ENCODE measurements at regions not wholly inside any gene's neighbourhood (a gene's known extent, or its start where the extent isn't known, plus 50 kb on each side); places are given as distances from the start of the nearest gene placed in this dataset.
"Not testable (repeated sequence)": the region's sequence is repeated elsewhere in the genome, so short reads cannot be mapped to it uniquely, and the experiment has no call there.

- no peak overlapping the region for H3K27ac Mint-ChIP-seq
Measured at GRCh38 chr10:16020836-16021235, 160.5 kb upstream of the MINDY3 start.

GRCh38 chr10:16026832-16027231, 166.5 kb upstream of the MINDY3 start:
- not testable (repeated sequence) for H3K4me3 Mint-ChIP-seq, H3K27me3 Mint-ChIP-seq

More at GRCh38 chr10:16020836-16021235, 160.5 kb upstream of the MINDY3 start:
- Mint-ChIP-seq H3K4me1 (ENCODE audit: low read depth) (no peaks in the 10 kb centered on the region), H3K36me3 (ENCODE audit: low read depth) (no peaks in the 10 kb centered on the region), H3K9me3 (peaks cover 46% of the 10 kb centered on the region), H3K4me3 (no peak overlapping the region), H3K27me3 (no peaks in the 10 kb centered on the region)
- intact Hi-C loops (cut with micrococcal nuclease): no loop called here

GRCh38 chr10:16030562-16030961, 170.3 kb upstream of the MINDY3 start:
- Mint-ChIP-seq H3K9me3 (peaks cover 81% of the 10 kb centered on the region), H3K27ac (no peak overlapping the region), H3K4me1 (ENCODE audit: low read depth) (no peaks in the 10 kb centered on the region), H3K27me3 (no peaks in the 10 kb centered on the region), H3K4me3 (no peak overlapping the region), H3K36me3 (ENCODE audit: low read depth) (no peaks in the 10 kb centered on the region)
- intact Hi-C loops (cut with micrococcal nuclease): no loop called here

More at GRCh38 chr10:16026832-16027231, 166.5 kb upstream of the MINDY3 start:
- H3K9me3 Mint-ChIP-seq: peaks cover 70% of the 10 kb centered on the region
- H3K27ac Mint-ChIP-seq; H3K36me3 Mint-ChIP-seq (ENCODE audit: low read depth); intact Hi-C loops (cut with micrococcal nuclease); H3K4me1 Mint-ChIP-seq (ENCODE audit: low read depth): not testable (repeated sequence)

- H3K27me3 Mint-ChIP-seq: no peaks in the 10 kb centered on the region
Measured at GRCh38 chr10:16049050-16049449, 188.7 kb upstream of the MINDY3 start.

GRCh38 chr10:16049782-16050181, 189.5 kb upstream of the MINDY3 start:
- Mint-ChIP-seq H3K4me3 (no peak overlapping the region), H3K27ac (no peak overlapping the region), H3K27me3 (no peaks in the 10 kb centered on the region), H3K9me3 (peaks cover 2% of the 10 kb centered on the region), H3K36me3 (ENCODE audit: low read depth) (no peaks in the 10 kb centered on the region), H3K4me1 (ENCODE audit: low read depth) (no peaks in the 10 kb centered on the region)
- intact Hi-C loops (cut with micrococcal nuclease): no loop called here

More at GRCh38 chr10:16049050-16049449, 188.7 kb upstream of the MINDY3 start:
- Mint-ChIP-seq H3K4me1 (ENCODE audit: low read depth) (no peaks in the 10 kb centered on the region), H3K9me3 (no peaks in the 10 kb centered on the region), H3K27ac (no peak overlapping the region), H3K36me3 (ENCODE audit: low read depth) (no peaks in the 10 kb centered on the region), H3K4me3 (no peak overlapping the region)
- intact Hi-C loops (cut with micrococcal nuclease): no loop called here

- intact Hi-C loops (cut with micrococcal nuclease): no loop called here
- no peak overlapping the region for H3K4me3 Mint-ChIP-seq
- peaks cover 9% of the 10 kb centered on the region for H3K9me3 Mint-ChIP-seq
- no peaks in the 10 kb centered on the region for H3K27me3 Mint-ChIP-seq
- H3K4me1 Mint-ChIP-seq (ENCODE audit: low read depth): no peaks in the 10 kb centered on the region
- no peaks in the 10 kb centered on the region for H3K36me3 Mint-ChIP-seq (ENCODE audit: low read depth)
- H3K27ac Mint-ChIP-seq: no peak overlapping the region
Measured at GRCh38 chr10:16063350-16063749, 203.0 kb upstream of the MINDY3 start.

GRCh38 chr10:16083551-16083950, 223.2 kb upstream of the MINDY3 start:
- H3K4me1 Mint-ChIP-seq (ENCODE audit: low read depth); H3K27ac Mint-ChIP-seq; H3K27me3 Mint-ChIP-seq; H3K36me3 Mint-ChIP-seq (ENCODE audit: low read depth); H3K4me3 Mint-ChIP-seq; intact Hi-C loops (cut with micrococcal nuclease): not testable (repeated sequence)
- H3K9me3 Mint-ChIP-seq: peaks cover 34% of the 10 kb centered on the region

- peaks cover 9% of the 10 kb centered on the region for H3K9me3 Mint-ChIP-seq
- H3K36me3 Mint-ChIP-seq (ENCODE audit: low read depth): no peaks in the 10 kb centered on the region
- intact Hi-C loops (cut with micrococcal nuclease): no loop called here
- H3K4me3 Mint-ChIP-seq: no peak overlapping the region
- no peaks in the 10 kb centered on the region for H3K27me3 Mint-ChIP-seq
- no peaks in the 10 kb centered on the region for H3K4me1 Mint-ChIP-seq (ENCODE audit: low read depth)
- no peak overlapping the region for H3K27ac Mint-ChIP-seq
Measured at GRCh38 chr10:16105082-16105481, 244.8 kb upstream of the MINDY3 start.

- intact Hi-C loops (cut with micrococcal nuclease): loop anchor here (5.0 kb wide), 1 partner anchor 661 kb away; no protein-coding TSS in a partner anchor
- Mint-ChIP-seq H3K36me3 (ENCODE audit: low read depth) (no peaks in the 10 kb centered on the region), H3K9me3 (no peaks in the 10 kb centered on the region), H3K4me1 (ENCODE audit: low read depth) (no peaks in the 10 kb centered on the region), H3K27ac (no peak overlapping the region), H3K4me3 (no peak overlapping the region), H3K27me3 (no peaks in the 10 kb centered on the region)
Measured at GRCh38 chr10:16116404-16117304, 256.3 kb upstream of the MINDY3 start.

GRCh38 chr10:16117305-16117695, 257.0 kb upstream of the MINDY3 start:
- intact Hi-C loops (cut with micrococcal nuclease): loop anchor here (5.0 kb wide), 1 partner anchor 660 kb away; no protein-coding TSS in a partner anchor

GRCh38 chr10:16119445-16119844, 259.1 kb upstream of the MINDY3 start:
- intact Hi-C loops (cut with micrococcal nuclease): loop anchor here (5.0 kb wide), 1 partner anchor 658 kb away; no protein-coding TSS in a partner anchor
- Mint-ChIP-seq H3K36me3 (ENCODE audit: low read depth) (no peaks in the 10 kb centered on the region), H3K9me3 (no peaks in the 10 kb centered on the region), H3K4me1 (ENCODE audit: low read depth) (no peaks in the 10 kb centered on the region), H3K27ac (no peak overlapping the region), H3K27me3 (no peaks in the 10 kb centered on the region), H3K4me3 (no peak overlapping the region)

More at GRCh38 chr10:16117305-16117695, 257.0 kb upstream of the MINDY3 start:
- Mint-ChIP-seq H3K27ac (no peak overlapping the region), H3K9me3 (no peaks in the 10 kb centered on the region), H3K4me1 (ENCODE audit: low read depth) (no peaks in the 10 kb centered on the region), H3K36me3 (ENCODE audit: low read depth) (no peaks in the 10 kb centered on the region), H3K4me3 (no peak overlapping the region), H3K27me3 (no peaks in the 10 kb centered on the region)

- no peaks in the 10 kb centered on the region for H3K27me3 Mint-ChIP-seq
- H3K4me3 Mint-ChIP-seq: no peak overlapping the region
- H3K36me3 Mint-ChIP-seq (ENCODE audit: low read depth): no peaks in the 10 kb centered on the region
- no peak overlapping the region for H3K27ac Mint-ChIP-seq
- H3K4me1 Mint-ChIP-seq (ENCODE audit: low read depth): no peaks in the 10 kb centered on the region
- intact Hi-C loops (cut with micrococcal nuclease): no loop called here
- no peaks in the 10 kb centered on the region for H3K9me3 Mint-ChIP-seq
Measured at GRCh38 chr10:16120563-16120962, 260.3 kb upstream of the MINDY3 start.

GRCh38 chr10:16141499-16141898, 281.2 kb upstream of the MINDY3 start:
- Mint-ChIP-seq H3K4me1 (ENCODE audit: low read depth) (no peaks in the 10 kb centered on the region), H3K4me3 (no peak overlapping the region), H3K9me3 (peaks cover 7% of the 10 kb centered on the region), H3K27me3 (no peaks in the 10 kb centered on the region), H3K36me3 (ENCODE audit: low read depth) (no peaks in the 10 kb centered on the region), H3K27ac (no peak overlapping the region)
- intact Hi-C loops (cut with micrococcal nuclease): no loop called here

- Mint-ChIP-seq H3K36me3 (ENCODE audit: low read depth) (no peaks in the 10 kb centered on the region), H3K27me3 (no peaks in the 10 kb centered on the region), H3K4me3 (no peak overlapping the region), H3K9me3 (peaks cover 38% of the 10 kb centered on the region), H3K27ac (no peak overlapping the region), H3K4me1 (ENCODE audit: low read depth) (no peaks in the 10 kb centered on the region)
- intact Hi-C loops (cut with micrococcal nuclease): no loop called here
Measured at GRCh38 chr10:16146993-16147392, 286.7 kb upstream of the MINDY3 start.
